ENCODE measurements at regions not wholly inside any gene's neighbourhood (a gene's known extent, or its start where the extent isn't known, plus 50 kb on each side); places are given as distances from the start of the nearest gene placed in this dataset.

DNA sequence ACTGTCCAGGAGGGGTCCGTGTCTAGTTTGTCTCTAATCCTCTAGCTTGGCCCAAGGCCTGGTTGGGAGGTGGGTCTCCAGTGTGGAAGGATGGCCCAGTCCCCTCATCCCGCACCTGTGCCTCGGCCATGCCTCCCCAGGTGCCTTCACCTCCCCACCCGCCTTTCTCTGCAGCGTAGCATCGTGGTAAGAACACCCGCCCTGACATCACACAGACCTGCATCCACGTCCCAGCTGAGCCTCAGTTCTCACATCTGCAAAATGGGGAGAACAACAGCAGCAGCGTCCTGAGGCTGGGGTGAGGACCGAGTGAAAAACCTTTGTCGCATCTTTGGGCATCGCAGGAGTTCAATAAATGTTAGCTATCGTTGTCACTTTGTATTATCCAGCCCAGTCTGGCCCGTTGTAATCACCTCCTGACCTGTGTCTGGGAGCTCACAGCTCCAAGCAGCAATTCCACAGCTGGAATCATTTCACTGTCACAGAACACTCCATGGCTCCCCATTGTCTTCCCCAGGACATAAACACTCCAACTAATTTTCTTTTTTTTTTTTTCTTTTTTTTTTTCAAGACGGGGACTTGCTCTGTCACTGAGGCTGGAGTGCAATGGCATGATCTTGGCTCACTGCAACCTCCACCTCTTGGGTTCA is 181.2 kb upstream of the IER5L start:
- TF ChIP-seq, protein P1, sequence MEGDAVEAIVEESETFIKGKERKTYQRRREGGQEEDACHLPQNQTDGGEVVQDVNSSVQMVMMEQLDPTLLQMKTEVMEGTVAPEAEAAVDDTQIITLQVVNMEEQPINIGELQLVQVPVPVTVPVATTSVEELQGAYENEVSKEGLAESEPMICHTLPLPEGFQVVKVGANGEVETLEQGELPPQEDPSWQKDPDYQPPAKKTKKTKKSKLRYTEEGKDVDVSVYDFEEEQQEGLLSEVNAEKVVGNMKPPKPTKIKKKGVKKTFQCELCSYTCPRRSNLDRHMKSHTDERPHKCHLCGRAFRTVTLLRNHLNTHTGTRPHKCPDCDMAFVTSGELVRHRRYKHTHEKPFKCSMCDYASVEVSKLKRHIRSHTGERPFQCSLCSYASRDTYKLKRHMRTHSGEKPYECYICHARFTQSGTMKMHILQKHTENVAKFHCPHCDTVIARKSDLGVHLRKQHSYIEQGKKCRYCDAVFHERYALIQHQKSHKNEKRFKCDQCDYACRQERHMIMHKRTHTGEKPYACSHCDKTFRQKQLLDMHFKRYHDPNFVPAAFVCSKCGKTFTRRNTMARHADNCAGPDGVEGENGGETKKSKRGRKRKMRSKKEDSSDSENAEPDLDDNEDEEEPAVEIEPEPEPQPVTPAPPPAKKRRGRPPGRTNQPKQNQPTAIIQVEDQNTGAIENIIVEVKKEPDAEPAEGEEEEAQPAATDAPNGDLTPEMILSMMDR (IDR thresholded peaks at IDR 0.05; ENCODE audit: low read depth, low read length): no peak
- no peak for DNase-seq (ENCODE audit: extremely low read depth, low read depth)

DNA sequence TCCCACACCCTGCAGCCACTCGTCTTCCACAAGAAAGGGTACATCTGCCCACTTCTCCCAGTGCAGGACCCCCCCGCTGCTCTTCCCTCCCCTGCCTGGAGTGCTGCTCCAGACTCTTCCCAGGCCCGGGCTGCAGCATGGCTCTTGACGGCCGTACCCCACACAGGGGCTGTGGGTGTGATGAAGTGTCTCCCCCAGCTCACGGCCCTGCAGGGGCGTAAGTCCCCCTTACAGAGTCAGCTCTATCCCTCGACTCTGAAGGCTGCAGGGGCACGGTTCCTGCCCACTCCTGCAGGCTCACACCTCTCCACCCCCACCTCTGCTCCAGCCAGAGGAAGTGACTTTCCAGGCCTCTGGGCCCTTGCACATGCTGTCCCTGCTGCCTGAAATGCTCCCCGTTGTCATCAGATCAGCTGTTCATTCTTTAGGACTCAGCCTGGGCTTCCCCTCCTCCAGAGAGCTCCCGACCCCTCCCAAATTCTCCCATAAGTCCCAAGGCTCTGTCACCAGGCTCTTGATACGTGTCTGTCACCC is 180.6 kb upstream of the IER5L start:
- no peak for DNase-seq (ENCODE audit: extremely low read depth, low read depth)
- TF ChIP-seq, protein P1 (IDR thresholded peaks at IDR 0.05; ENCODE audit: low read depth, low read length): no peak

DNA sequence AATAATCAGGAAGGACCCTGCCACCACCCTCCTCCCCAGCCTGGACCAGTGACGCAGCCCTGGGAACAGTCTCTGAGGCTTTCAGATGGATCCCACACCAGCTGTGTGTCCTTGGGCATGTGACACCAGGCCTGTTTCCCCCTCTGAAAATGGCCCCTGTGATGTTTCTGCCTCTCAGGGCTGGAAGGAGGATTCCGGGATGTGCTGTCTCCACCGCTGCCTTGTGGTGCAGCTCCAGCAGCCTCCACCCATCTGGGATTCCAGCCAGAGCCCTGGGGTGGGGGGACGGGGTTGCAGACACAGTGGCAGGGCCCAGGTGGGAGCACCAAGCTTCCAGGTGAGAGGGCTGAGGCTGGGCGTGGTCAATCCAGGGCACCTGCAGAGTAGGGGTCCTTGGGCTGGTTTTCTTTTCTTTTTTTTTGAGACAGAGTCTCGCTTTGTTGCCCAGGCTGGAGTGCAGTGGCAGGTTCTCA is 179.7 kb upstream of the IER5L start:
- no peak for DNase-seq (ENCODE audit: extremely low read depth, low read depth)
- TF ChIP-seq, protein P1 (IDR thresholded peaks at IDR 0.05; ENCODE audit: low read depth, low read length): no peak

DNA sequence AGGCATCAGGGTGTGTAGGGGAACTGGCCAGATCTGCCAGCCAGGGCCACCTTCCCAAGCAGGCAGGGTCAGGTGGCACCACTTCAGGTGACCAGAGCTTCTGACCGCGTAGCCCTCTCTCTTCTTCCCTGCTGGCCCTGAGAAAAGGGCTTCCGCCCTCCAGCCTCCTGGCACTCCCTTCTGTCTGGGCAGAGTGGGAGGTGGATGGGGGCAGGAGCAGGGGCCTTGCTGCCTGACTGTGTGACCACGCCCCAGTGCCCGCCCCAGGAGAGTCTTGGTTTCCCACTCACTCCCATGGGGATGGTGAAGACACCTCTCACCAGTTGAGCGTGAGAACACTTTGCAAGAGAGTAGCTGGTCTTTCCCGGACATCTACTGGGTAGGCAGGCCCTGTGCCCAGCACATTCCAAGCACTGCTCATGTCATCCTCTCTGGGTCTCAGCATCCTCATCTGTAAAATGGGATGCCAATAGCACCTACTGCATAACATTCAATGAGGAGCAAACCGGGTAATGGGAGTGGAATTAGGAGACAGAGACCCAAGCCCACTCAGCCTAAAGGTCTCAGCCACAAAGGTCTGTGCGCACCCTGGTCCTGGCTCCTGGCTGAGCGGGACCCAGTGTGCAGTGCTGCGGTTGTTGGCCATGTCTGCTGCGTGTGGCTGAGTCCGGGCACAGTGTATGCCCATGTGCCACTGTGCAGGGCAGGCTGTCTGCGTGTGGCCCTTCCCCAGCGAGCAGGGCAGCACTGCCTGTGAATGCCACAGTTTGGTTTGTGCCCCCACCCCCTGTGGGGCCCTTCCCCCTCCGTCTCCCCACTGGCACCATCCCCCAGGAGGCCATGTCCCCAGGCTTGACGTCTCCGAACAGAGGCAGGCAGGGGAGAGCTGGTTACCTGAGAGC is 179.1 kb upstream of the IER5L start:
- TF ChIP-seq, protein P1 (IDR thresholded peaks at IDR 0.05; ENCODE audit: low read depth, low read length): no peak
- no peak for DNase-seq (ENCODE audit: extremely low read depth, low read depth)

DNA sequence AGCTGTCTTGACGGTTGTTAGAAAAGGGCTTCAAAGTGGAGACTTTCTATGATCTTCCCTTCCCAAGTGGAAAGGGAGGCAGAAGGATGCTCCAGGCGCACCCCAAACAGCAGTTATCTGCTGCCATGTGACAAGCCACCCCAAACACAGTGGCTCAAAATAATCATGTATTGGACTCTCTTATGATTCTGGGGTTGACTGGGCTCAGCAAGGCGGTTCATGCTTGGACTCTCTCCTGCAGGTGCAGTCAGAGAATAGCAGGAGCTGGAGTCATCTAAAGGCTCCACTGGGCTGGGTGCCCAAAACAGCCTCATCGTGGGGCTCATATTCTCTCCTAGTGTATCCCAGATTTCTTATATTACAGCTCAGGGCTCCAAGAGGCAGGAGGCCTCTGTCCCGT is 177.6 kb upstream of the IER5L start:
- TF ChIP-seq, protein P1 (IDR thresholded peaks at IDR 0.05; ENCODE audit: low read depth, low read length): no peak
- no peak for DNase-seq (ENCODE audit: extremely low read depth, low read depth)

DNA sequence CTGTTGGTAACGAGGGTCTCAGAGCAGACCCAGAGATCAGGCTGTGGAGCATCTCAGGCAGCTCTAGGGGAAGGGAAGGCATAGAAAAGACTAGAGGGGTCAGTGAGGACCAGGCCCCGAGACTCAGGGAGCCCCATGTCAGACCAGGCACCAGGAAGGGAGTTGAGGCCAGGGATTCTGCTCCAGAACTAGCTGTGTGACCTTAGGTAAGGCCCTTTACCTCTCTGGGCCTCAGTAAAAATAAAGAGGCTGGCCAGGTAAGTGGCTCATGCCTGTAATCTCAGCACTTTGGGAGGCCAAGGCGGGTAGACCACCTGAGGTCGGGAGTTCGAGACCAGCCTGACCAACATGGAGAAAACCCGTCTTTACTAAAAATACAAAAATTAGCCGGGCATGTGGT is 176.4 kb upstream of the IER5L start:
- DNase-seq (ENCODE audit: extremely low read depth, low read depth): no peak
- TF ChIP-seq, protein P1 (IDR thresholded peaks at IDR 0.05; ENCODE audit: low read depth, low read length): no peak

Data from AG09319 (cell line).